ENCODE measurements at regions not wholly inside any gene's neighbourhood (a gene's known extent, or its start where the extent isn't known, plus 50 kb on each side); places are given as distances from the start of the nearest gene placed in this dataset.

DNA sequence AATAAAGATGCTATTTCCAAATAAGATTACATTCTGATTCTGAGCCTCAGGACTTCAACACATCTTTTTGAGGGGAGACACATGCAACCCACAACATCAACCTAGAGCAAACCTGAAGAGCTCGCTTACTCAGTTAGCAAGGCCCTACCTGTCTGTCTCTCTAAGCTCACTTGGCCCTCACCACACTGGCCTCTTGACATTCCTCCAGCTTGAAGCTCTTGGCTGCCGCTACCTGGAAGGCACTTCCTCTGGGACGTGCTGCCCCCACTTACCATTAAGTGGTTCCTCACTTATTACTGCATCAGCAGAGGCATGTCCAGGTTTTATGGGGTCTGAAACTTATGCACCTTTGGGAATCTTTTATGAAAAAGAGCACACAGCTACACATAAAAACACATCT, 354.8 kb downstream of the GALC start:
- Mint-ChIP-seq H3K27me3 (ENCODE audit: unreplicated experiment) (no peaks in the 10 kb centered on the region), H3K27ac (ENCODE audit: unreplicated experiment) (no peak overlapping the region), H3K9me3 (ENCODE audit: unreplicated experiment) (no peaks in the 10 kb centered on the region), H3K4me1 (ENCODE audit: low read depth, unreplicated experiment) (peaks cover 15% of the 10 kb centered on the region), H3K4me3 (ENCODE audit: unreplicated experiment) (no peak overlapping the region), H3K36me3 (ENCODE audit: unreplicated experiment) (no peaks in the 10 kb centered on the region)
- no peak for DNase-seq
- TF ChIP-seq, protein P1, sequence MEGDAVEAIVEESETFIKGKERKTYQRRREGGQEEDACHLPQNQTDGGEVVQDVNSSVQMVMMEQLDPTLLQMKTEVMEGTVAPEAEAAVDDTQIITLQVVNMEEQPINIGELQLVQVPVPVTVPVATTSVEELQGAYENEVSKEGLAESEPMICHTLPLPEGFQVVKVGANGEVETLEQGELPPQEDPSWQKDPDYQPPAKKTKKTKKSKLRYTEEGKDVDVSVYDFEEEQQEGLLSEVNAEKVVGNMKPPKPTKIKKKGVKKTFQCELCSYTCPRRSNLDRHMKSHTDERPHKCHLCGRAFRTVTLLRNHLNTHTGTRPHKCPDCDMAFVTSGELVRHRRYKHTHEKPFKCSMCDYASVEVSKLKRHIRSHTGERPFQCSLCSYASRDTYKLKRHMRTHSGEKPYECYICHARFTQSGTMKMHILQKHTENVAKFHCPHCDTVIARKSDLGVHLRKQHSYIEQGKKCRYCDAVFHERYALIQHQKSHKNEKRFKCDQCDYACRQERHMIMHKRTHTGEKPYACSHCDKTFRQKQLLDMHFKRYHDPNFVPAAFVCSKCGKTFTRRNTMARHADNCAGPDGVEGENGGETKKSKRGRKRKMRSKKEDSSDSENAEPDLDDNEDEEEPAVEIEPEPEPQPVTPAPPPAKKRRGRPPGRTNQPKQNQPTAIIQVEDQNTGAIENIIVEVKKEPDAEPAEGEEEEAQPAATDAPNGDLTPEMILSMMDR (IDR thresholded peaks at IDR 0.05; ENCODE audit: partially characterized antibody, unreplicated experiment) = no peak

DNA sequence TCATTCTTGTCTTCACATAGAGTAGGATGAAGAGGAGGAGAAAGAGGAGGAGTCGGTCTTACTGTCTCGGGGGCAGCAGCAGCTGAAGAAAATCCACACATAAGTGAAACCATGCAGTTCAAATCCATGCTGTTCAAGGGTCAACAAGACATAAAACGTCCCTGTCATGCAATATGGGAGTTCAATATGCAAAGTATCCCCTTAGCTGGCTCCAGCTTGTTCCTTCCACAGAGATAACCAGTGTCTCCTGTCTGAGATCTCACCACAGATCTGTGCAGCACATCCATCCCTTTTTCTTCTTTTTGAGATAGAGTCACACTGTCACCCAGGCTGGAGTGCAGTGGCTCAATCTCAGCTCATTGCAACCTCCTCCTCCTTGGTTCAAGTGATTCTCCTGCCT, 357.5 kb downstream of the GALC start:
- Mint-ChIP-seq H3K27me3 (ENCODE audit: unreplicated experiment) (no peaks in the 10 kb centered on the region), H3K4me1 (ENCODE audit: low read depth, unreplicated experiment) (peaks cover 15% of the 10 kb centered on the region), H3K27ac (ENCODE audit: unreplicated experiment) (peak overlapping the region; percentile 19), H3K9me3 (ENCODE audit: unreplicated experiment) (no peaks in the 10 kb centered on the region), H3K36me3 (ENCODE audit: unreplicated experiment) (no peaks in the 10 kb centered on the region), H3K4me3 (ENCODE audit: unreplicated experiment) (no peak overlapping the region)
- no peak for DNase-seq
- TF ChIP-seq, protein P1 (IDR thresholded peaks at IDR 0.05; ENCODE audit: partially characterized antibody, unreplicated experiment) = no peak

DNA sequence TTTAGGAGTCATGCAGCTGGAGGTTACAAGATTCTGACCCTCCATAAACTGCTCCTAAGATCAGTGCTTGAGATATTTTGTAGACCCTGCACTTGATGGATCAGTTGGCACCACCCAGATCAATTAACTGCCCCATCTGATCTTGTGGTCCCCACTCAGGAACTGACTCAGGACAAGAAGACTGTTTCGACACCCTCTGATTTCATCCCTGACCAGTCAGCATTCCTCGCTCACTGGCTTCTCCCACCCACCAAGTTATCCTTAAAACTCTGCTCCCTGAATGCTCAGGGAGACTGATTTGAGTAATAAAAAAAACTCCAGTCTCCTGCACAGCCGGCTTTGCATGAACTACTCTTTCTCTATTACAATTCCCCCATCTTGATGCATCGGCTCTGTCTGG, 360.2 kb downstream of the GALC start:
- peaks cover under 1% of the 10 kb centered on the region for H3K36me3 Mint-ChIP-seq (ENCODE audit: unreplicated experiment)
- TF ChIP-seq, protein P1 (IDR thresholded peaks at IDR 0.05; ENCODE audit: partially characterized antibody, unreplicated experiment) = no peak
- no peaks in the 10 kb centered on the region for H3K9me3 Mint-ChIP-seq (ENCODE audit: unreplicated experiment)
- no peak overlapping the region for H3K4me3 Mint-ChIP-seq (ENCODE audit: unreplicated experiment)
- H3K27ac Mint-ChIP-seq (ENCODE audit: unreplicated experiment) = no peak overlapping the region
- peaks cover 20% of the 10 kb centered on the region for H3K4me1 Mint-ChIP-seq (ENCODE audit: low read depth, unreplicated experiment)
- H3K27me3 Mint-ChIP-seq (ENCODE audit: unreplicated experiment) = no peaks in the 10 kb centered on the region
- no peak for DNase-seq

DNA sequence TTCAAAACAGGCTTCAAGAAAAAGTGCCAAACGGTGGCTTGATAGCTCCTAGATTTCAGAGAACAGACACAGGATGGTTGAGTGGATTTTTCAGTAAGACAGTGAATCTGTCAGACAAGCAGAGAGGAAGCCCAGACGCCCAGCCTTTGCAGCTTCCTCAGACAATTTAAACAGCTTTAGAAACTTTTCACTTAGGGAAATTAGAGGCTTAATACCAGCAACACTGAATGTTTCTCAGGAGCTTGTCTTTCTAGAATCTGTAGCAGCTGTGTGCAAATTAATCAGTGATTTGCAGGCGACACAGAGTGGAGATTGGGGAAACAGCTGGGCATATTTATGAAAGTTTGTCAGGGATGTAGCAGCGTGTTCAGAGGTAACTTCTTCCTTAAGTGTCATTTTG, 362.1 kb downstream of the GALC start:
- peaks cover 5% of the 10 kb centered on the region for H3K36me3 Mint-ChIP-seq (ENCODE audit: unreplicated experiment)
- no peak for DNase-seq
- H3K4me1 Mint-ChIP-seq (ENCODE audit: low read depth, unreplicated experiment) = peaks cover 6% of the 10 kb centered on the region
- H3K27me3 Mint-ChIP-seq (ENCODE audit: unreplicated experiment) = no peaks in the 10 kb centered on the region
- no peaks in the 10 kb centered on the region for H3K9me3 Mint-ChIP-seq (ENCODE audit: unreplicated experiment)
- no peak overlapping the region for H3K4me3 Mint-ChIP-seq (ENCODE audit: unreplicated experiment)
- TF ChIP-seq, protein P1 (IDR thresholded peaks at IDR 0.05; ENCODE audit: partially characterized antibody, unreplicated experiment) = no peak
- H3K27ac Mint-ChIP-seq (ENCODE audit: unreplicated experiment) = no peak overlapping the region

DNA sequence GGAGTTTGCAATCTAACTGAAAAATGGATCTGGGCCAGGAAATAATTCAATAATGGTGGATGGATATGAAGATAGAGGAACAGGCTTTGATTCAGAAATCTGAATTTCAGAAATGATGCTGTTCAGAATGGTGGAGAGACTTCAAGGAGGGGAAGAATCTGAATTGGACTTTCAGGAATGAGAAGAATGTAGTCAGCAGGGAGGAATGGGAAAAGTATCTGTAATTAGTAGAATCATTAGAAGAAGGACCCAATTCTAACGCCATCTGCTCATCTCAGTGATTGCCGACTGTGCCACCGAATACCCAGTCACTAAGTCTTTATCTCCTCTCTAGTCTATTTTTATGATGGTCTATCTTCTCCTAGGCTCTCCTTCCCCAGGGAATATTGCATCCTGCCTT, 363.2 kb downstream of the GALC start:
- H3K9me3 Mint-ChIP-seq (ENCODE audit: unreplicated experiment) = no peaks in the 10 kb centered on the region
- H3K4me3 Mint-ChIP-seq (ENCODE audit: unreplicated experiment) = no peak overlapping the region
- H3K27ac Mint-ChIP-seq (ENCODE audit: unreplicated experiment) = no peak overlapping the region
- no peak for DNase-seq
- no peaks in the 10 kb centered on the region for H3K27me3 Mint-ChIP-seq (ENCODE audit: unreplicated experiment)
- H3K4me1 Mint-ChIP-seq (ENCODE audit: low read depth, unreplicated experiment) = peaks cover 5% of the 10 kb centered on the region
- TF ChIP-seq, protein P1 (IDR thresholded peaks at IDR 0.05; ENCODE audit: partially characterized antibody, unreplicated experiment) = no peak
- H3K36me3 Mint-ChIP-seq (ENCODE audit: unreplicated experiment) = peaks cover 5% of the 10 kb centered on the region

Data from glutamatergic neuron (in vitro differentiated cells).